ENCODE measurements at regions not wholly inside any gene's neighbourhood (a gene's known extent, or its start where the extent isn't known, plus 50 kb on each side); places are given as distances from the start of the nearest gene placed in this dataset.

DNA sequence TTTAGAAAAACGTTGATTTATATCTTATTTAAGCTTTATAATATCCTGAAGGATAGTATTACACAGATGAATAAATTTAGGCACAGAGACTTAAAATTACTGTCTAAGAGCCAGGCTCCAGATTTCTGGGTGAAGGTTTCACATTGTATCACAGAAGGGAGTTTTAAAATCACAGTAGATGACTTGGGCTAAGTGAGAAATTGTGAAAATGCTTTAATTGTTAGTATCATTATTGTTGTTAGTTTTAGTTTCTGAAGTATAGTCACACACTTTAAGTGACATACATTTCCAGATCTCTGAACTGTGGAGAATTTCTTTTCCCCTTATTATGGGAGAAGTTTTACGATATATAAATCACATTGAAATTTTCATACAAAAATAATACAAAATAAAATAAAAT, 83.5 kb downstream of the NDUFS5 start:
- DNase-seq = no peak

DNA sequence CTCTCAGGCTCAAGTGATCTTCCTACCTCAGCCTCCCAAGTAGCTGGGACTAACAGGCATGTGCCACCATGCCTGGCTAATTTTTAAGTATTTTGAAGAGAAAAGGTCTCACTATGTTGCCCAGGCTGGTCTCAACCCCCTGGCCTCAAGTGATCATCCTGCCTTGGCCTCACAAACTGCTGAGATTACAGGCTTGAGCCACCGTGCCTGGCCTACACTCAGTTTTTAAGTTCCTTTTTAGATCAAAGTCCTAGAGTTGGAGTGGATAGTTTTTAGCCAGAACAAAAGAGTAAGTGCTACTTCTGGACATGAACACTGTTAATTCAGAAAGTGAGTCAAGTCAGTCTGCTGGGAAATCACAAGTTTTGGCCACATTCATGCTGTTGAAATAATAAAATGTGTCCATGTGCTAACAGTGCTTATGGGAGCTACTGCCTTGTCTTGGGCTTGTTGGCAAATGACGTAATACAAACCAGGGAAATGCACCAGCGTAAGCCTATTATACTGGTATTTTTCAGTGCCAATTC, 84.2 kb downstream of the NDUFS5 start:
- no peak for DNase-seq

DNA sequence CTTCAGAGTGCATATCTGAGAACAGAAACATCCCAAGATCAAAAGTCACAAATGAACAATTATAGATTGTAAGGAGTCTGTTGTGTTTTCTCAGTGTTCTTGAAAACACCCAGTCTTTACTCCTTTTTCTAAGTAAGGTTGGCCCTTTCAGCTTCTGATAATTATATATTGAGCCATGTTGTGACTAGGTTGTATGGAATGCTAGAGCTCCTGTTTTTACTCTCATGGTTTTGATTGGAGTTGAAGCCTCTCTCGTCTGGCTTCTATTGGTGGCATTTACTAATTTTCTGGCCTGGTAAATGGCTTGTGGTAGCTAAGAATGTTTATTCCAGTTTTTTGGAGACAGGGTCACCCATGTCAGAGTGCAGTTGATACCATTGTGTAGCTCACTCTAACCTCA, 84.7 kb downstream of the NDUFS5 start:
- DNase-seq = no peak

DNA sequence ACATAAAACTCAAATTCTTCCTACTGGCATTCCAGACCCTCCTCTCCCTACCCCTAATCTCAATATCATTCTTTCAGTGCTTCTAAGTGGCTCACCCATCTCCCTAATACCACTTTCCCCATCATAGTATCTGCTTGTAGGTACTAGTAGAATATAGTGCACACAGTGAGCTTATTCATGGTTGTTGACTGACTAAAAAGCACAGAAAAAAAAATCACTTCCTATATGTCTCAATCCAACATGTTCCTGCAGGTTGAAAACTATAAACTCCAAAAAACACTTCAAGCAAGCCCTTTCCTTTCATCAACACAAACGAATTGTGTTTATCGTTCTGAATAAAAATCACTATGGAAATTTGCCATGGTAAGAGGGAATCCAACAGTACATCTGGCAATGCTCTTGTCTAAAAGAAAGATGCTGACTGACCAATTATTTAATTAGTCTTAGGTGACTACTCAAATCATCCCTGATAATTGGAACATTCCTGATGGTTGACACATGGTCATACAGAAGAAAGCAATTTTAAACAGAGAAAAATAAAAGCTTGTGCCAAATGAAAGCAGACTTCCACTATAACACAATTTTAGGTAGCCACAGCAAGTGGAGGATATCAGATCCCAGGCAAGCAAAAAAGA, 87.1 kb downstream of the NDUFS5 start:
- DNase-seq = no peak

DNA sequence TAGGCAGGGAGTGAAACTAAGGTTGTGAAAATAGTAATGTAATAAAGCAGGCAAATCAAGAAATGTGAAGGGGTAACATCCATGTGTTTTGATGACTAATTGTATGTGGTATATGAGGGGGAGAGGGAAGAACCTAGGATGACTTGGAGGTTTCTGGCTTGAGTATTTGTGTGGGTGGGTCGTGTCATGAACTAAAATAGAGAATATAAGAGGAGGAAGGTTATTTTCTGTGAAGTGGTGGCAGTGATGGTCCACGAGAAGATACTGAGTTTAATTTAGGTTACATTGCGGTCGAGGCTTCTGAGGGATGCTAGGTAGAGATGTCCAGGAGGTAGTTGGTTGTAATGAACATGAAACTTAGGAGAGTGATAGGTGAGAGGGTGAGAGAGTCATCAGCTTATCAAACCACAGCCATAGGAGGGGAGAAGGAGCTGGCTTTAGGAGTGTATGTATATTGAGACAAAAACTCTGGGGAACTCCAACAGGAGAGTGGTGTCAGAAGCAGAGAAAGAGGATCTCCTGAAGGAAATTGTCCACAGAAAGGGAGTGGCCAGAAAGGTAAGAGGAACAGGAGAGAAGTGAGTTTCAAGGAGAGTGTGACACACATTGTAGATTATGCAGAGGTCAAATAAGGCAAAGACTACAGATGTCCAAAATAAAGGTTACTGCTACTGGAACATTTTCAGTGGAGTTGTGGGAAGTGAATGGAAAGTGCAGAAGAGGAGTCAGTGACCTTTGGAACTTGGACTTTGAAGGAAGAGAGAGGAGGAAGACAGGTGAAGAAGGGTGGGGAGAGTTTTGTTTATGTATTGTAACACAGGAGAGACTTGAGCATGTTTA, 89.0 kb upstream of the MACF1 start:
- DNase-seq = no peak

DNA sequence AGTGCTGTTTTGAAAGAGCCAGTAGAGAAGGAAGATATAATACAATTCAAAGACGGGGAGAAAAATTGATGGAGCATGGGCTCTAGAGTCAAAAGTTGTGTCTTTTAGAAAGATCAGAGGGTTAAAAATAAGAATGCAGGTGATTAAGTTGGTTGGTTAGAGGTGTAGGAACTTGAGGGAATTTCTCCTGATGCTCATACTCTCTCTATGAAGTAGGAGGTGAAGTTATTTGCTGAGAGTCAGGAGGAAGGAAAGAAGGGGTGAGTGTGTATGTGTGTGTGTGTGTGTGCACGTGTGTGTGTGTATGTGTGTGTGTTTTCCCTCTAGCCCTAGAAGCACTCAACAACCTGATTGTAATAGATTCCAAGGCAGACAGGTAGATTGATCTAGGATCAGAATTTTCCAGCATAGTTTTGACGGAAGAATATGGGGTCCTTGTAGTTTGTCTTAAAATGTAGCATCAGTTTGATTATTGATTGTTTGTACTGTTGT, 88.3 kb upstream of the MACF1 start:
- DNase-seq = no peak

DNA sequence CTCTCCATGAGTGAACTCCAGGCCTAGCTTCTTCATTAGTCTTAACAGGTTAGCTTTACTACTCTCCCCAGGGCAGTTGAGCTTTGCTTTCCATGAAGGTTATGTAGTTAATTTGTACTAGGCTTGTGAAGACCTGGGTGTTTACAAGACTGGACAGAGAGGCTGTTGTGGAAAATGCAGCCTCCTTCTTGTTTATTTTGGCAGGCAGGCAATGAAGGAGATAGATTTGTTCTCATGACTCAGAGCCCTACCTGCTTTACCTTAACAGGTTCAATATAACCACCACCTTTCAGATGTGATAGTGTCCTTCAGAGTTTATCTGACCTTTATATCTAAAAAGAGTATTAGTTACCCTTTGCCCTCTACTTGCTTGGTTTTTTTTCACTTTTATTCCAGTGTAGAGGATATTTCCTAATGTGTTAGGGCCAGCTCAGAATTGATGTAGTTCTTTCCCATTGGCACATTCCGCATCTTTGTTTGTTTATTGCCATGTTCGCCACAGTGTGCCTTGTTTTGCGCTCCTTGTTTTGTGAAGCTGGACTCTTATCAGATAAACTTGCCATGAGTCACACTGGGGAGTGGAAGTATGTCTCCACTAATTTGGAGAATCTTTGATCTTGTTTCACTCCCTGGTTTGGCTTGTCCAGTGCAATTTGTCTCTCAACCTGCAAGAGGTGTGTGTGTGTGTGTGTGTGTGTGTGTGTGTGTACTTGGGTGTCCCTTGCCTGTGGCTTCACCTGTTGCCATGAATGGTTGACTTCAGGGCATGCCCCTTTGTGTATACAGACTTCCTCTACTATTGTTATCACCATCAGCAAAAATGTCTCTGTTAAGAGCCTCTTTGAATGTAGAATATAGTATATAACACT, 87.4 kb upstream of the MACF1 start:
- no peak for DNase-seq

DNA sequence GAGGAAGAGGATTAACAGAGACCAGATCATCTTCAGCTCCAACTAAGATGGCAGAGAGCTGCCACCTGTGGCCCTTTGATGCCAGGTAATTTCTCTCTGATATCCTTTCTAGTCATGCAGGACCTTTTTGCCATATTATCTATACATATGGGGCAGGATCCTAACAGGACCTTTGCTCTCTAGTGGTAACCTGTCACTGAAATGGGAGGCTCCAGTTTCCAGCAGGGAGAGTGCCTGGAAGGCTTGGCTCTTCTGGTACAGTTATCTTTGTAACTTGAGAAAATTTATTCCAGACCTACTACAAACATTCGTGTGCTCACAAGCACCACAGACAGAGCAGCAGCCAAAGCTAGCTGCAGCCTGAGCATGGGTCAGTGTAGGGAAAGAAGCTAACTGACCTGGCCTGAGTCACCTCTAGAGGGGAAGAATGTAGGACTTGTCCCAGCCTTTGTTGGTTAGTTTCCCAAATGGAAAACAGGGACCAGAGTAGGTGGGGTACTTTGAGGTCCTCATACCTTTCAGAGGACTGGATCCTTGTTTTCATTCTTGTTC, 86.5 kb upstream of the MACF1 start:
- no peak for DNase-seq

DNA sequence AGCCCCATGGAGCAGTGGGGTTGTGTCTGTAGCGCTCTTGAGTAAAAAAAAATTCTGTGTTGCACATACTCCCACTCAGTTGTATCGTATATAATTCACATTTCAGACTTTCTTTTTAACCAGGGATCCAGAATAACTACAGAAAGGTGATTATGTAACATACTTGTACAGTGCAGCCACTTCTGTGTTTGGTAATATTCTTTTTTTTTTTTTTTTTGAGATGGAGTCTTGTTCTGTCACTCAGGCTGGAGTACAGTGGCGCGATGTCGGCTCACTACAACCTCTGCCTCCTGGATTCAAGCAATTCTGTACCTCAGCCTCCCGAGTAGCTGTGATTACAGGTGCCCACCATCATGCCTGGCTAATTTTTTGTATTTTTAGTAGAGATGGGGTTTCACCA, 82.4 kb upstream of the MACF1 start:
- DNase-seq = no peak

DNA sequence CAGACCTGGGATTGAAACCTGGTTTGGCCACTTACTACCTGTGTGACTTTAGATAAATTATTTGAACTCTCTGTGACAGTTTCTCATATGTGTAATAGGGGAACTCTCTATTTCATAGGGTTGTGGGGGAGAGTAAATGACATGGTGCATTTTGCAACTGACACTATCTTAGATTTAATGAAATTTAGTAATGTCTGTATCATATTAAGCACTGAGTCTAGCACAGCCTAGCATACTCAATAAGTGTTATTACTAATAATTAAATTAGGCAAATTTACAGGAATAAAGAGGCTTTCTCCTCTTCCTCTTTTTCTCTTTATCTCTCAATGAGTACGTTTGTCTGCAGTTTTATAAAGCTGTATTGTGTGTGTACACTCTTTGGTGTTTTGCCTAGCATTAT, 80.2 kb upstream of the MACF1 start:
- DNase-seq = no peak

DNA sequence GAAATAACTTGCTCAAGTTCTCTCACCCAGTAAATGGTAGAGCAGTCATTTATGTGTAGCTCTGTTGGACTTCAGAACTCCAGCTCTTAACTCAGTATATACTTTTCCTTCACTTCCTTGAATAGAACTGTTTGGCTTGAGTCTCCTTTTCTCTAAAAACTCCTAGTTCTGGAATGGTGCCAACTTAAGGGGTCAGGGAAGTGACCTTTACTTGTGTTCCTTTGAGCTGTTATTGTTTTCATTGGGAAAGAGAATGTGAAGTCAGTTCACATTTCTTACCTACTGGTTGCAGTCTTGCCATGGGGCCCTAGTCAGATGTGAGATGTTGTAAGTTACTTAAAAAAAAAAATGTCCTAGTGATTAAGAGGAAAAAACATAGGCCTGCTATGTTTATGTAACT, 77.0 kb upstream of the MACF1 start:
- no peak for DNase-seq

DNA sequence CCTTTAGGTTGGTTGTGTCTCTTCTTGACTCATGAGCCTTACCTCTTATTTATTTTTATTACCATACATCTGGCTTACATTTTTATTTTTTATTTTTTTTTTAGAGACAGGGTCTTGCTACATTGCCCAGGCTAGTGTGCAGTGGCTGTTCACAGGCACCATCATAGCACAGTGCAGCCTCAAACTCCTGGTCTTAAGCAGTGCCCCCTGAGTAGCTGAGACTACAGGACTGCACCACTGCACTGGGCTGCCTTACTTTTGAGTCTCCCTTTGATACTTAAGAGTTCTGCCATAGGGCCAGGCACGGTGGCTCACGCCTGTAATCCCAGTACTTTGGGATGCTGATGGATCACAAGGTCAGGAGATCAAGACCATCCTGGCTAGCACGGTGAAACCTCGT, 76.4 kb upstream of the MACF1 start:
- DNase-seq = no peak

DNA sequence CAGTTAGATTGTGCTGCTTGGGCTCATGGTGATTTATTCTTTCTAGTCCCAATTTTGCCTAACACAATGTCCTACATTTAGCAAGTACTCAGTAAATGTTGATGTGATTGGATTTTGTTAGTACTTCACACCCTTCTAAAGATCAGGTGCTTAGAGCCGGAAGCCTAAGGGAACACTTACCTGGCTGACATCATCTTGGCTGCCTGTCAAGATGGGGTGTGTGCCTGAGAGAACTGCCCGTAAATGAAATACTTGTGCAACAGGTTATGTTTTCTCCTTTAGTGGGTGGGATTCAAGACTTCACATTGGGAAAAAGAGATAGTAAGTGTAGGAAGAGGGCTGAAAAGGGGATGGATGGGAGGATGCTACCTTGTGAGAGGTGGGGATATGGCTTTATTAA, 75.5 kb upstream of the MACF1 start:
- no peak for DNase-seq

DNA sequence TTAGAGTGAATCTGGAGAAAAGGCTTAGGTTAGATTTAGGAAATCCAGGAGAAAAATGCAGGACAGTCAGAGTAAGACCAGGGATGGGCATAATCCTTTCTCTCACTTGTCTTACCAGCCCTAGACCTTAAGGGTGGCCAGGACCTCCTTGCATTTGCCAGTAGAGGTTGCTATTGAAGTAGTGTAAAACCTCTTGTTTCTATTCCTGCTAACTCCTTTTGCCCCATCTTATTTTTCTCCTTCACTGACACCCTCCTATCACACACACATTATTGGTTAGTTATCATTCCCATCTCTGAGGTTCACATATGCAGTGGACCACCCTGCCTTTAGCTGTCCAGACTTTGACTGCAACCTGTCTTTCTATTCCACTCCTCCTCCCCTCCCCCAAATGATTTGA, 75.0 kb upstream of the MACF1 start:
- no peak for DNase-seq

DNA sequence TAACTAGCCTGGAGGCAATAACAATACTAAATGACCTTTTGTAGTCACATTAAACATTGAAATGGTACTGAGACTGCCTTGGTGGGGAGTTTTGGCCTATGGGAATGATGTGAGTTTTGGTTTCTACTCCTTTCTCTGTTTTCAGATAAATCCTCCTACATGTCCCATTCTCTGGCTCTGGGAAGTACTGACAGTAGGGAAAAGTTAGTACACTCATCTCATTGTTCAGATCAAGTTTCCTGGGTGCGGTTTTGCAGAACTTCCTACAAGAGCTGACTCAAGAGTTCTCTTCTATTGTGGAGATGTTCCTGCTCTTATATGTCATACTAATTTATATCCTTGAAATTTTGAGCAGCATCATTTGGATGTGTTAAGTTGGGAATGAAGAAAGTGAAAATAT, 74.2 kb upstream of the MACF1 start:
- DNase-seq = no peak

DNA sequence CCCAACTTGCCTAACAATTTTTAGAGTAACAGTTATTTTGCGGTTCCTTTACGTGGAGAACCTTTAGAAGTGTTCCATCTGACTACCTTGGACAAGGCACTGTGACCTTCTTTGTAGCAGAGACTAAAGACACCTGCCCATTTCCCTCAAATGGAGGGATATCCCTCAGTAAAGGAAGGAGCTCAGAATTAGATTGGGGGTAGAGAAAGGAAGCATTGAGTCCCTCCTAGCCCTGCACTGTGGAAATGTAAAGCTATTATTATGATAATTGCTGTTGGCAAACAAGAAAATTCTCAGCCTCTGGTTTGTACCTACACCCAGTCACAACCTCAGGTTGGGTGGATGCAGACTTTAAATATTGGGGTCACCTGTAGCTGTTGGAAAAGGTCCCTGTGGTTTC, 72.6 kb upstream of the MACF1 start:
- no peak for DNase-seq

DNA sequence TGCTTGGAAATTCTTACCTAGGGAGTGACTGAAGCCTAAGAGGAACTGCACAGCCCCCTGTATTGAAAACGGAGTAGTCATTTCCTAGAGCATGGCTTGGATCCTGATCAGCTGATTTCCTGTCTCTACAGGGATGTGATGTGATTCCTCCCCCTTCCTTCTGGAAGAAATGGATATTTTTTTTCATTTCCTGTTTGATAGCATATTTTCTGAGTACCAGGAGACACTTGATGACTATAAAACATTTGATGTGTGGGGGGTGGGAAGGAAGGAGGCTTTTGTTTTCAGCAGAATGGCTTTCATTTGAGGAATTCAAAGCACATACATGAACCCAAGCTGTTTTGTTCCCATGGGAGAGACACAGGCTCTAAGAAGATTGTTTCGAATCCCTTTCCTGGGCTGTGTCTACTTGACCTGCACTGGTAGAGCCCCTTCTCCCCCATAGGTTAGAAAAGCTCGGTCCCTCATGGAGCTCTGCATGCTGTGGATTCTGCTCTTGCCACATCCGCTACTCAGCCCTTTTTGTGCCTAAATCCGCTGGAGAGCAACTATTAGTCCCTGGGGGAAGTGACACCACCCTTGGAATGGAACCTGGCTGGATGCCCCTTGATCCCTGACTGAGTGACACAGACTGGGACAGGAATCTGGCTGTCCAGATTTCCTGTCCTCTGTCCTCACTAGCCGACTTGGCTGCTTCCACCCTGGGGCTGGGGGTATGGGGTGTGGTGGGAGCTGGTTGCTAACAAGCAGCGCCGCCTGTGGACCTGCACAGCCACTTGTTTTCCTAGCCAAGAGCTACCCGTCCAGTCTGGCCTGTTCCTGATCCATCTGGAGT, 71.8 kb upstream of the MACF1 start:
- DNase-seq = peak; percentile 9

DNA sequence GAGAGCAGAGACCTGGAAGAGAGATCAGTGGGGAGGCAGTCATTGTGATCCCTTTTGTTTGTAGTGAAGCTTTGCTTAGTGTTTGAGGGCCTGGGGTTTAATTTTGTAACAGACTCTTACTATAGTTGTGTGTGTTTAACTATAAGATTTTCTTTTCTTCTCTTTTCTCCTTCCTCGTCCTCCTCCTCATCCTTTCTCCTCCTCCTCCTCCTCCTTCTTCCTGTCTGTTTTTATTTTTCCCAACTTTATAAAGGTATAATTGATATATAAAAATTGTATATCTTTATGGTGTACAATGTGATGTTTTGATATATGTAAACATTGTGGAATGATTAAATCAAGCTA, 71.2 kb upstream of the MACF1 start:
- no peak for DNase-seq

DNA sequence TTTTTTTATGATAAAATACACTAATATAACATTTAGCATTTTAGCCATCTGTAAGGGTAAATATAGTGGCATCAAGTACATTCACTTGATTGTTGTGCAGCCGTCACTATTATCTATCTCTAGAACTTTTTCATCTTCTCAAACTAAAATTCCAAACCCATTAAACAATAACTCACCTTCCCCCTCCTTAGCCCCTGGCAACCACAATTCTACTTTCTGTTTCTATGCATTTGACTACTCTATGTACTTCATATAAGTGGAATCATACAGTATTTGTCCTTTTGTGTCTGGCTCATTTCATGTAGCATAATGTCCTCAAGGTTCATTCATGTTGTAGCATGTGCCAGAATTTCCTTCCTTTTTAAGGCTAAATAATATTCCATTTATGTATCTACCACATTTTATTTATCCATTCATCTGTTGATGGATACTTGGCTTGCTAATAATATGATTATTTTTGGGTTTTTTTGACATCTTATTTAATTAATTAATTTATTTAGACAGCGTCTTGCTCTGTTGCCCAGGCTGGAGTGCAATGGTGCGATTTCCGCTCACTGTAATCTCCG, 69.6 kb upstream of the MACF1 start:
- DNase-seq = no peak

DNA sequence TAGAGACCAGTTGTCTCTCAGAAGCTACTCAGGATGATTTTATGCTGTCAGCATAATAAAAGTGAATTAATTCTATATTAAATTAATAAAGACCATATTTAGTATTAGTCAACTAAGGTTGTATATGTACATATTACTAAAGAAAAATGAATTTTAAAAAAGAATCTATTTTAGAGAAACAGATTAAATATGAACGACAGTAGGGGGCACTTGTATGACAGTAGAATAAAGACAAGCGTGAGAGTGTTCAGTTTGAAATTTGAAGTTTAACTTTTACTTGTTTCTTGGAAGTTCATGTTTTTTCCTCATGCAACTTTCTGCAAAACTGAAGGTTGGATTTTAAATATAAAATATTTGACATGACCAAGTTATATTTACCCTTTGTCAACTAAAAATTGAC, 67.9 kb upstream of the MACF1 start:
- DNase-seq = no peak

DNA sequence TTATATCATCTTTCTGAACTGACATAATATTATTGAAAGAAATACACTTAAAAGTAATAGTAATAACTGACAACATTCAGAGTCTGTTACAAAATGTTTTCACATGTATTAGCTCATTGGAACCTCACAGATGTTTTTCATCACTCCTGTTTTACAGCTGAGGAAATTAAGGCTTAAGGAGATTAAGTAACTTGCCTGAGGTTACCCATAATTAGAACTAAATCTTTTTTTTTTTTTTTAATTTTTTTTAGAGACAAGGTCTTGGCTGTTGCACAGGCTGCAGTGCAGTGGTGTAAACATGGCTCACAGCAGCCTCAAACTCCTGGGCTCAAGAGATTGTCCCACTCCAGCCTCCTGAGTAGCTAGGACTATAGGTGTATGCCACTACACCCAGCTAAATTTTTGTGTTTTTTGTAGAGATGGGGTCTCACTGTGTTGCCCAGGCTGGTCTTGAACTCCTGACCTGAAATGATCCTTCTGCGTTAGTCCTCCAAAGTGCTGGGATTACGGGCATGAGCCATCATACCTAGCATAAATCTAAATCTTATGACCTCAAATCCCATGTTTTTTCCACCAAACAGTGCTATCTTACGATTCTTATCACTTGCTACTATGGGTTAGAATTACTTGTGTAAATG, 64.7 kb upstream of the MACF1 start:
- DNase-seq = no peak
